ENCODE measurements at regions not wholly inside any gene's neighbourhood (a gene's known extent, or its start where the extent isn't known, plus 50 kb on each side); places are given as distances from the start of the nearest gene placed in this dataset.
A peak's percentile ranks its signal among the peaks of the same experiment; 100 is the strongest.

DNA sequence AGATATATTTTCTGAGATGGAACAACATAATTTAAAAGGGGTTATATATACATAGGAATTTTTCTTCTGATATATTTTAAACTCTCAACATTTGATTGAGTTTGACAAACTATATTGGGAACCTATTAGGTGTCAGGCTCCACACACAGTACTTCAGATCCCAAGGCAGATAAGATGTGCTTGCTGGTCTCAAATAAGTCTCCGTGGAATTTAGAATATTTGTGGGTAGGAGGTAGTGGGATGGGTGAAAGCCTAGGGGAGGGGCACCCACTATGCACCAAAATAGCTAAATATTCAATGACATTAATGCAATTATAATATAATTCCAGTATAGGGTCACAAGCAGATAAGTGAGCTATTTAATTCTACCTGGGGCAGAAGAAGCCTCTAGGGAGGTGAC, 81.5 kb downstream of the ARL4A start:
- no peak for DNase-seq
- H3K4me3 ChIP-seq (ENCODE audit: insufficient read depth, low read depth, low read length): no peak overlapping the region
- H3K27me3 ChIP-seq (ENCODE audit: control insufficient read depth, insufficient read depth, low read length): no peaks in the 10 kb centered on the region
- no peaks in the 10 kb centered on the region for H3K36me3 ChIP-seq (replicated peaks; ENCODE audit: control insufficient read depth, insufficient read depth, low read length)

DNA sequence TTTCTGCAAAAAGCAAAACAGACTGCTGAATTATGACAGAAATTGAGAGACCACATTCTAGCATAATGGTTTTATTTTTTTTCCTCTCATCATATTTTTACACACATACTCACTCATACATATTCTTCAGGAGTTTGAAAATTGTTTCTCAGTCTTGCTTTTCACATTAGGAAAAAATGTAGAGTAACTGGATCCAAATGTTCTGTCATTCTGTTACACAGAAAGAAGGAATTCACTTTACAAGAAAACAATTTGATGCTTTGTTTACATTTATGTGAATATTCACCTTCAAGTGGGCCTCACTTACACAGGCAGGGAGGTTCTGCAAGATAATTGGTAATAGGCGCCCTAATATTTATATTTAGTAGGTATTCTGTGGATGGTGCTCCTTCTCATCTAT, 82.0 kb downstream of the ARL4A start:
- H3K4me3 ChIP-seq (ENCODE audit: insufficient read depth, low read depth, low read length): no peak overlapping the region
- DNase-seq: no peak
- H3K27me3 ChIP-seq (ENCODE audit: control insufficient read depth, insufficient read depth, low read length): no peaks in the 10 kb centered on the region
- no peaks in the 10 kb centered on the region for H3K36me3 ChIP-seq (replicated peaks; ENCODE audit: control insufficient read depth, insufficient read depth, low read length)

DNA sequence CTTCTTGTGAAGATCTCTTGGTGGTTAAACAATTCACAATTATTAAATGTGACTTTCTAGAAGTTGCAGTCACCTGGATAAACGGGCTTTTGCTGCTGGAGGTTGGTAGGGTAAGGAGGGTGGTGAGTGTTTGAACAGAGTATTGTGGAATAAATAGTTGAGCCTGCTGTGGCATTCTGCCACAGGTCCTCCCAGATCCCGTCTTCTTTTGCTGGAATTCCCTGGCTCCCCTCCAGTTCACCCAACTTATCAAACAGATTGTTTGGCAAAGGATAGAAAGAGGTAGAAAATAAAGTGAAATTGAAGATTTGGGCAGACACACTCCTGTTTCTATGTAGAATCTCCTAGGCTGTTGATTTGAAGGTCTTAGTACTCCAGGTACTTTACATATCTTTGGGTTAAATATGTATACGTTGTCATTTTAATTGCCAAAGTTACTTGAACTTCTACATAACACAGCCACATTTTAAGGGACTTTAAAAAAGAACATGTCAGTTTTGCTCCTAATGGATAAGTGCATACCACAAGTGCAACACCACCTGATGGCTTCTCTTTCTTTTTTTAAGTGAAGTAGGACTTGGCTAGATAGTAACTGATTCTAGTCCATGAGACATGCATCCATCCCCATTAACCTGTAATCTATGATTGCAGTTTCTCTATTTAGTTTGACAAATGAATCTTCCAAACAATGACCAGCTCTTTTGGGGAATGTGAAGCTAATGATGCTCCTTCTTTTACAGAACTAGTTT, 83.0 kb downstream of the ARL4A start:
- Histone ChIP-seq H3K36me3 (replicated peaks; ENCODE audit: control insufficient read depth, insufficient read depth, low read length) (no peaks in the 10 kb centered on the region), H3K27me3 (ENCODE audit: control insufficient read depth, insufficient read depth, low read length) (no peaks in the 10 kb centered on the region), H3K4me3 (ENCODE audit: insufficient read depth, low read depth, low read length) (no peak overlapping the region)
- peak; percentile 12 for DNase-seq

DNA sequence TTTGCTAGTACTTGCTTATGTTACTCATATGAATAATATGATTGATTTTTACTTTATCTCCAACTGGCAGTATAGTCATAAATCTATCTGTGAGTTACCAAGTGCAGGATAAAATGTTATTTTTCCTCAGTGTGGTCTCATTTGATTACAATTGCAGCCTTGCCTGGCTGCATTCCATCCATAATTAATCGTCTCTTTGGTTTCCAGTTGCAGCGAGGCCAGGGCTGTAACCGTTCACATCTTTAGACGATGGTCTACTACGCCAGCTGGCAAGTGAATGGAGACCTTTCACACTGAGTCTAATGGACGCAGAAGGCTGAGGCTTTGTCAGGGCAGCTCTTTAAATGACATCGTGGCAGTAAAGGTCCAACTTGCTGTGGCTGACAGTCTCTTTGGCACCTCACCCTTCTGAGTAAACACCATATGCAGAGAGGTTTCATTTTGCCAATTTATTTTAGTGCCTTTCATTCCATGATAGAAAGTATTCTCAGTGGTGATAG, 84.0 kb downstream of the ARL4A start:
- Histone ChIP-seq H3K4me3 (ENCODE audit: insufficient read depth, low read depth, low read length) (no peak overlapping the region), H3K27me3 (ENCODE audit: control insufficient read depth, insufficient read depth, low read length) (no peaks in the 10 kb centered on the region), H3K36me3 (replicated peaks; ENCODE audit: control insufficient read depth, insufficient read depth, low read length) (no peaks in the 10 kb centered on the region)
- DNase-seq: no peak

DNA sequence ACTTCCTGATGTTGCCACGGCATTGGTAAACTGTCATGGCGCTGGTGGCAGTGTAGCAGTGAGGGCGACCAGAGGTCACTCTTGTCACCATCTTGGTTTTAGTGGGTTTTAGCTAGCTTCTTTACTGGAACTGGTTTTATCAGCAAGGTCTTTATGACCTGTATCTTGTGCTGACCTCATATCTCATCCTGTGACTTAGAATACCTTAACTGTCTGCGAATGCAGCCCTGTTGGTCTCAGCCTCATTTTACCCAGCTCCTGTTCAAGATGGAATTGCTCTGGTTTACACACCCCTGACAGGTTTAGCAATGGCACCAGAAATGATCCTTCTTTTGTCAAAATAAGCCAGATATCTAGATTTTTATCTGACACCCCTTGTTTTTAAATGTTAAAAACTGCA, 85.3 kb downstream of the ARL4A start:
- H3K27me3 ChIP-seq (ENCODE audit: control insufficient read depth, insufficient read depth, low read length): no peaks in the 10 kb centered on the region
- no peak for DNase-seq
- no peak overlapping the region for H3K4me3 ChIP-seq (ENCODE audit: insufficient read depth, low read depth, low read length)
- H3K36me3 ChIP-seq (replicated peaks; ENCODE audit: control insufficient read depth, insufficient read depth, low read length): no peaks in the 10 kb centered on the region

DNA sequence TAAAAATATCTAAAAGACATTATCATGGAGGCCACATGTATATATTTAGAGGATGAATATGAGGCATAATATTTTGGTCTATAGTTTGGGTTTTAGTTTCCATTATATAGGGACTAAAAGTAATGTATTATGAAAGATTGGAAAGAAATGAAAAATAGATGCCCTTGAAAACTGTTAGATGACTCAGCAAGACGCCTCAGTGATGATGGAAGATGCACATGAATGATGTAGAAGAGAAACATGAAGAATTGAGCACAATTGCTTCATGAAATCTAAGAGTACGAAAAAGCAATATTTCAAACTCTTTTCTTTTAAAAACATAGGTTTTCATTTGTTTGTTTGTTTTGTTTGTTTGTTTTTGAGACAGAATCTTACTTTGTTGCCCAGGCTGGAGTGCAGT, 89.8 kb downstream of the ARL4A start:
- Histone ChIP-seq H3K36me3 (replicated peaks; ENCODE audit: control insufficient read depth, insufficient read depth, low read length) (no peaks in the 10 kb centered on the region), H3K27me3 (ENCODE audit: control insufficient read depth, insufficient read depth, low read length) (no peaks in the 10 kb centered on the region), H3K4me3 (ENCODE audit: insufficient read depth, low read depth, low read length) (no peak overlapping the region)
- DNase-seq: no peak

DNA sequence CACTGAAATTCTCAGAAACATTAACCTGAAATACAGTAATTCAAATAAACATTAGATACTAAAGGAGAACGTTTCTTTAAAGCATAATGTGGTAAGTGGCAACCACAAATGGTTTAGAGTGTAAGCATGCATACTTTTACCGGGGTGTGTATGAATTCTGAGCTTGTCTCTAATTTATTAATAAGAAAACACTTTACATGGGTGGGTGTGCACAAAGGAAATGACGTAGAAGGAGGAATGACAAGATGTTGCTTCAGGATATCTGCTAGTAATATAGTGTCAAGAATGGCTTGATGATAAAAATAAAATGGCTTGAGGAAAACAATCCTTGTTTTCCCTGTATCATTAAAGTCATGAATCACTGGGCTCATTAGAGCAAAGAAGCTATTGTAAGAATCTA, 92.5 kb downstream of the ARL4A start:
- no peak for DNase-seq
- Histone ChIP-seq H3K4me3 (ENCODE audit: insufficient read depth, low read depth, low read length) (no peak overlapping the region), H3K27me3 (ENCODE audit: control insufficient read depth, insufficient read depth, low read length) (no peaks in the 10 kb centered on the region), H3K36me3 (replicated peaks; ENCODE audit: control insufficient read depth, insufficient read depth, low read length) (no peaks in the 10 kb centered on the region)

DNA sequence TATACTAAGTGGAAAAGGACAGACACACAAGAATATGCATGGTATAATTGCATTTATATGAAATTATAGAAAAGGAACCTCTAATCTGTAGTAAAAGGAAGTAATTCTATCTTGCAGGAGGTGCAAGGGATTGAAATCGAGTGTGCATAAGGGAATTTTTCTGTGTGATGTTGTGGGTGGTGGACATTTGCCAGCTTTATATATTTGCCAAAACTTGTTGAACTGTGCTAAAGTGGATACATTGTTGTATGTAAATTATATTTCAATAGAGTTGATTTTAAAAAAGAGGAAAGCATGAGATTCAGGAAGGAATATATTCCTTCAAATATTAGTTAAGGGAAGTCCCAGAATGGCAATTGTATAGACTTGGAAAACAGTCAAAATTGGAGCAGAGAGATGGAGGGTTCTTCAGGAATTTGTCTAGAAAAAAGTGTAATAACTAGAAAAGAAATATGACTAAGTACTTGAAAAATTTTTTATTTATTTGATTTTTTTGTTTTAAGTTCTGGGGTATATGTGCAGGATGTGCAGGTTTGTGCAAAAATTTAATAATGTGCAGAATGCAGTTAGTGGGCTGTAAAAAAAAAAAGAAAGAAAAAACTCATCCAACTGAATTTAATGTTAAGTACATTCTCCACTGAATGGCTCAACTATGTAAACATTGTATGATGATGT, 96.1 kb downstream of the ARL4A start:
- DNase-seq: no peak

DNA sequence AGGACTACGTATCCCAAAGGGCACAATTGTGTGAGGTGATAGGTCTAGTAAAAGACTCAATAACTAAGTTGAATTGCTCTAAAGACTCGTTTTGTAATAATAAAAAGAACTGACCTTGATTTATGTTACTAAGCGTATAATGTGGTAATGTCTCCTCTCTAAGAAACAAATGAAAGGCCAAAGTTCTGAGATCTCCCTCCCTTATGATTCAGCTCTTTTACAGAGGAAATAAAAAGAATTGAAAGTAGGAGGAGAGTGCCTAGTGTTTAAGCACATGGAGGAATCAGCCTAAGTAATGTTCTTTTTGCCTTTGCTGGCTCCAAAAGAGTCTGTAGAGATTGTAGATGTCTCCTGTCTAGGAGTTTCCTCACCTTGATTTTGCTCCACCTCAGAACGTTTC, 98.0 kb downstream of the ARL4A start:
- Histone ChIP-seq H3K4me3 (ENCODE audit: insufficient read depth, low read depth, low read length) (no peak overlapping the region), H3K27me3 (ENCODE audit: control insufficient read depth, insufficient read depth, low read length) (no peaks in the 10 kb centered on the region), H3K36me3 (replicated peaks; ENCODE audit: control insufficient read depth, insufficient read depth, low read length) (no peaks in the 10 kb centered on the region)
- no peak for DNase-seq

More for the DNA sequence above, 96.1 kb downstream of the ARL4A start:
- H3K27me3 ChIP-seq (ENCODE audit: control insufficient read depth, insufficient read depth, low read length): no peaks in the 10 kb centered on the region
- H3K36me3 ChIP-seq (replicated peaks; ENCODE audit: control insufficient read depth, insufficient read depth, low read length): no peaks in the 10 kb centered on the region
- no peak overlapping the region for H3K4me3 ChIP-seq (ENCODE audit: insufficient read depth, low read depth, low read length)

DNA sequence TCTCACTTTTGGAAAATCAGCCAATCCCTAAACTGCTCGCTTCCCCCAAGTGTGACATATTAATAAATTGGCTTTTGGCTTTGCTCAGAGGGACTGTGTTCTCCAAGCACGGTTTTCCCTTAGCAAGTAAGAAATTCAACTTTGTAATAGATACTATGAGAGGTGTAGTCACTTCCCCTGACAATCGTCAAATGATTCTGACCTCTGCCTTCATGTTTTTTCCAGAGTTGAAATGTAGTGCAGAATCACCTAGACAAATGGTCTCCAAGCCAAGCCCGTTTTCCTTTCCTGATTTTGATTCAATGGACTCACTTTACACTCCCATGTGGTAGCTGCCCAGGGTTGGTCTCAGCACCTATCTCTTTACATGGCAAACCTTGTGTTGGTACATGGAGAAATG, 99.1 kb downstream of the ARL4A start:
- no peak overlapping the region for H3K4me3 ChIP-seq (ENCODE audit: insufficient read depth, low read depth, low read length)
- DNase-seq: no peak
- no peaks in the 10 kb centered on the region for H3K36me3 ChIP-seq (replicated peaks; ENCODE audit: control insufficient read depth, insufficient read depth, low read length)
- no peaks in the 10 kb centered on the region for H3K27me3 ChIP-seq (ENCODE audit: control insufficient read depth, insufficient read depth, low read length)

DNA sequence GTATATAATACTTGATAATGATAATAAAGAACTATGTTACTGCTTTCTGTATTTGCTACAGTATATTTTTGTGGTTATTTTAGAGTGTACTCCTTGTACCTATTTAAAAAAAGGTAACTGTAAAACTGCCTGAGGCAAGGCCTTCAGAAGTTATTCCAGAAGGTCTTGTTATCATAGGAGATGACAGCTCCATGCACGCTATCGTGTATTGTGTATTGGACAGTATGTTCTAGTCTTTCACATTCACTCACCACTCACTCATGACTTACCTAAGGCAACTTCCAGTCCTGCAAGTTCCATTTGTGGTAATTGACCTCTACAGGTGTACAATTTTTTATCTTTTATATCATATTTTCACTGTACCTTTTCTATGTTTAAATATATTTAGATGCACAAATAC, 100.7 kb downstream of the ARL4A start:
- Histone ChIP-seq H3K27me3 (ENCODE audit: control insufficient read depth, insufficient read depth, low read length) (no peaks in the 10 kb centered on the region), H3K4me3 (ENCODE audit: insufficient read depth, low read depth, low read length) (no peak overlapping the region), H3K36me3 (replicated peaks; ENCODE audit: control insufficient read depth, insufficient read depth, low read length) (no peaks in the 10 kb centered on the region)
- DNase-seq: no peak

DNA sequence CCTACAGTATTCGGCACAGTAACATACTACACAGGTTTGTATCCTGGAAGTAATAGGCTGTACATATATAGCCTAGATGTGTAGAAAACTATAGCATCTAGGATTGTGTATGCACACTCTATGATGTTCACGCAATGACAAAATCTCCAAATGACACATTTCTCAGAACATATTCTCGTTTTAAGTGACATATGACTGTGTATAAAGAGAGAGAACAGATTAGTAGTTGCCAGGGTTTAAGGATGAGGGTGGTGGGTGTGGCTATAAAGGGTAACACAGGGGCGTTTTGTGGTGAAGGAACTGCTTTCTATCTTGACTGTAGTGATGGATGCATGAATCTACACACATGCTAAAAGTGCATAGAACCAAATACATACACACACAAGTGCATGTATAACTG, 101.2 kb downstream of the ARL4A start:
- no peaks in the 10 kb centered on the region for H3K27me3 ChIP-seq (ENCODE audit: control insufficient read depth, insufficient read depth, low read length)
- DNase-seq: no peak

DNA sequence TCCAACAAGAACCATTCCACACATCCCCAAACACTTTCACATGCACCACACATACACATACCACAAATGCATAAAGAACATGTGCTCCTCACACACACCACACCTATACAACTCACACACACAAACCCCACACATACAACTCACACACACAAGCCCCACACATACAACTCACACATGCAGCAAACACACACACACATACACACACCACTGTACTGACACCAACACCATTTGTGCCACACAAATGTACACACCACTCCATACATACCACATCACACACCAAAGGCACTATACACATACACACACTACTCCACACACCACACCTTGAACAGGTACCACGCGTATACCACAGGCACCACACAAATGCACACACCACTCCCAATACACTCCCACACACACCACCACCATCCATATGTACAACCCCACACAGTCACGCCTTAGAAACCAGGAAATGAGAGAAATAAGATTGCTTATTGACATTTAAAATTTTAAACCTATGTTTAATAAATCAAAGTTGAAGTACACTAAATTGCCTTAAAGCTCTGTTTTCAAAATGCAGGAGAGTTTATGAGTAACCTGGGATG, 107.4 kb downstream of the ARL4A start:
- DNase-seq: no peak
- no peaks in the 10 kb centered on the region for H3K36me3 ChIP-seq (replicated peaks; ENCODE audit: control insufficient read depth, insufficient read depth, low read length)
- no peak overlapping the region for H3K4me3 ChIP-seq (ENCODE audit: insufficient read depth, low read depth, low read length)
- H3K27me3 ChIP-seq (ENCODE audit: control insufficient read depth, insufficient read depth, low read length): no peaks in the 10 kb centered on the region

More for the DNA sequence above, 101.2 kb downstream of the ARL4A start:
- Histone ChIP-seq H3K4me3 (ENCODE audit: insufficient read depth, low read depth, low read length) (no peak overlapping the region), H3K36me3 (replicated peaks; ENCODE audit: control insufficient read depth, insufficient read depth, low read length) (no peaks in the 10 kb centered on the region)

DNA sequence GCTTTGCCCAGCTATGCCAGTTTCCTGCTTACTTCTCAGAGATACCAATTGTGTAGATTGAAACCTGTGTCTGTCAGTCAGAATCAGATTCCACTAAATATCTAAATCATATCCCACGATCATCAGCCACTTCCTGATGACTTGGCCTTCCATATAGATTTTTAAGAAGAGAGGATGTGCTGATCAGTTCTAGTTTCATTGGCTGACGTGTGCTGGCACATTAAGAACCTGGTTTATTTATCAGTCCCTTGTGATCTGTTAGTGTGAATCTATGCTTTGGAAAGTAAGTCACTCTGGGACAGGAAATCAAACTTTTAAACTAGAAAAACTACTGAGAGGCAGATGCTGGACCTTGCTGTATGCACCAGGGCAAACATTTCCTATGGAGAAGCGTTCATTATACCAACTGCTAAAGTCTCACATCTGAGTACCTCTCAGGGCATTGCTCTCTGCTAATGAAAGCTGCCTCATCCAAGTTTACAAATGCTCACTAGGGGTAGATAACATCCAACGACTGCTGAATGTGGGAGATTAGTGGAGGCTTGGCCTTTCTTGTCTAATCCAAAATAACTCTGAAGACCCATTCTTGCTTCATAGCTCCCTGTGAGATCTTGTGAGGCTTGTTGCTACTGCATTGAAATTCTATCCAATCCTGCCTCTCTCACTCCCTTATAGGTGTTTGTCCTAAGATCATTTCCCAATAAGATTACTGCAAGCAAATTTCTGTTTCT, 109.1 kb downstream of the ARL4A start:
- no peak for DNase-seq
- Histone ChIP-seq H3K27me3 (ENCODE audit: control insufficient read depth, insufficient read depth, low read length) (no peaks in the 10 kb centered on the region), H3K36me3 (replicated peaks; ENCODE audit: control insufficient read depth, insufficient read depth, low read length) (no peaks in the 10 kb centered on the region), H3K4me3 (ENCODE audit: insufficient read depth, low read depth, low read length) (no peak overlapping the region)

DNA sequence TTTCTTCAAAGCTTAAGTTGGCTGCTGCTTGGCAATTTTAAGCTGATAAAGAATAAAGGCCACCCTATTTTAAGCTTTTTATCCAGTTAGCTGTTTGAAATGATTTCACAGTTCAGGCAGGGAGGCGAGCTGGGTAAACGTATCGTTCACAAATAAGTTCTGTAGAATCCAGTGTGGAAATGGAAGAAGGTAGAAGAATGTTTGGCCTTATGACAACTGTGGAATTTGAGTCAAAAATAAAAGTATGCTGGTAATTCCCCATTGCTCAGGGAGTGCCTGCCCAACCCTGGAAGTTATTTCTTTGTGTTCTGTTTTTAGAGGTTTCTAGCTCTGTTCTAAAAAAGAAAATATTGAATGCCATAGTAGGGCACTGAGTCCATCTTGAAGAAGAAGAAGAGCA, 113.1 kb downstream of the ARL4A start:
- Histone ChIP-seq H3K36me3 (replicated peaks; ENCODE audit: control insufficient read depth, insufficient read depth, low read length) (no peaks in the 10 kb centered on the region), H3K27me3 (ENCODE audit: control insufficient read depth, insufficient read depth, low read length) (no peaks in the 10 kb centered on the region), H3K4me3 (ENCODE audit: insufficient read depth, low read depth, low read length) (no peak overlapping the region)
- no peak for DNase-seq

Measured in H7 (cell line).